ENCODE measurements at regions not wholly inside any gene's neighbourhood (a gene's known extent, or its start where the extent isn't known, plus 50 kb on each side); places are given as distances from the start of the nearest gene placed in this dataset.

DNA sequence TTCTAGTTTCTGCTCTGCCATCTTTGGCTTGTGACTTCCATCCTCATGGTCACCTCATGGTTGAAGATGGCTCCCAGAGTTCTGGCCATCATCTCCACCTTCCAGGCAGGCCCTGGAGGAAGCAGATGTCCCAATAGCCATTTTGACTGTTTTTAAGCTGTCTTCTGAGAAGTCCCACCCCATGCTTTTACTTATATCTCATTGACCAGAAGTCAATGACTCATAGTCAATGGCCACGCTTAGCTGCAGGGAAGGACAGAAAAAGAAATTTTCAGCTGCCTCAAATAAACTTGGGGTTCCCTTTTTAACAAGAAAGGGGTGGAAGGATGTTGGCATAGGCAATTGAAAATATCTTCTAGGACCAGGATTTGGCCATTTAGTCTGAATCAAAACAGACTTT, 168.1 kb downstream of the AACS start:
- TF ChIP-seq, protein P1, sequence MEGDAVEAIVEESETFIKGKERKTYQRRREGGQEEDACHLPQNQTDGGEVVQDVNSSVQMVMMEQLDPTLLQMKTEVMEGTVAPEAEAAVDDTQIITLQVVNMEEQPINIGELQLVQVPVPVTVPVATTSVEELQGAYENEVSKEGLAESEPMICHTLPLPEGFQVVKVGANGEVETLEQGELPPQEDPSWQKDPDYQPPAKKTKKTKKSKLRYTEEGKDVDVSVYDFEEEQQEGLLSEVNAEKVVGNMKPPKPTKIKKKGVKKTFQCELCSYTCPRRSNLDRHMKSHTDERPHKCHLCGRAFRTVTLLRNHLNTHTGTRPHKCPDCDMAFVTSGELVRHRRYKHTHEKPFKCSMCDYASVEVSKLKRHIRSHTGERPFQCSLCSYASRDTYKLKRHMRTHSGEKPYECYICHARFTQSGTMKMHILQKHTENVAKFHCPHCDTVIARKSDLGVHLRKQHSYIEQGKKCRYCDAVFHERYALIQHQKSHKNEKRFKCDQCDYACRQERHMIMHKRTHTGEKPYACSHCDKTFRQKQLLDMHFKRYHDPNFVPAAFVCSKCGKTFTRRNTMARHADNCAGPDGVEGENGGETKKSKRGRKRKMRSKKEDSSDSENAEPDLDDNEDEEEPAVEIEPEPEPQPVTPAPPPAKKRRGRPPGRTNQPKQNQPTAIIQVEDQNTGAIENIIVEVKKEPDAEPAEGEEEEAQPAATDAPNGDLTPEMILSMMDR (IDR thresholded peaks at IDR 0.05; ENCODE audit: low read depth, low read length), result no peak
- CTCF ChIA-PET, result no interaction called here
- DNase-seq (ENCODE audit: low read depth, low spot score), result no peak
- Histone ChIP-seq H3K27ac (ENCODE audit: low read depth, low read length) (no peak overlapping the region), H3K27me3 (ENCODE audit: control insufficient read depth, insufficient read depth, low read length) (no peaks in the 10 kb centered on the region), H3K4me3 (ENCODE audit: low read depth, low read length) (no peak overlapping the region), H3K9me3 (ENCODE audit: control insufficient read depth, insufficient read depth, low read length) (peaks cover 9% of the 10 kb centered on the region)
- POLR2A ChIA-PET, result no interaction called here

DNA sequence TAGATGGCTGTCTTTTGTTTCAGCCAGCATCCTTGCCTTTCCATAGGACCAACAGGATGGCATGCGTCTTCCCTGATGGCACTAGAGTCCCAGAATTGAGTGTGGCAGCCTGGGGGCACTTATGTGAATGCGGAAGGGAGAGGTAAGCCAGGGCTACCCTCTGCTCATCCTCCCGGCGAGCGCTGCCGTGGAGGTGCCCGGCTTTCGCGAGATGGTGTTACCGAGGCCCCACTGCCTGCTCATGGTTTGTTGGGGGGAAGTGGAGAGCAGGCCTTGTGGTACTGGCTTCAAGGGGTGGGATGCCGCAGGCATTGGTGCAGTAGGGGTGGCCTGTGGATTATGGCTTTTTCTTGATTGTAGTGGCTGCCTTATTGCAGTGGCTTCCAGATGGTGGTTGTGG, 174.3 kb downstream of the AACS start:
- H3K4me3 ChIP-seq (ENCODE audit: low read depth, low read length), result no peak overlapping the region
- no peak overlapping the region for H3K27ac ChIP-seq (ENCODE audit: low read depth, low read length)
- TF ChIP-seq, protein P1 (IDR thresholded peaks at IDR 0.05; ENCODE audit: low read depth, low read length), result no peak
- ChIA-PET POLR2A (no interaction called here), CTCF (no interaction called here)
- no peaks in the 10 kb centered on the region for H3K27me3 ChIP-seq (ENCODE audit: control insufficient read depth, insufficient read depth, low read length)
- DNase-seq (ENCODE audit: low read depth, low spot score), result no peak
- H3K9me3 ChIP-seq (ENCODE audit: control insufficient read depth, insufficient read depth, low read length), result peaks cover 14% of the 10 kb centered on the region

DNA sequence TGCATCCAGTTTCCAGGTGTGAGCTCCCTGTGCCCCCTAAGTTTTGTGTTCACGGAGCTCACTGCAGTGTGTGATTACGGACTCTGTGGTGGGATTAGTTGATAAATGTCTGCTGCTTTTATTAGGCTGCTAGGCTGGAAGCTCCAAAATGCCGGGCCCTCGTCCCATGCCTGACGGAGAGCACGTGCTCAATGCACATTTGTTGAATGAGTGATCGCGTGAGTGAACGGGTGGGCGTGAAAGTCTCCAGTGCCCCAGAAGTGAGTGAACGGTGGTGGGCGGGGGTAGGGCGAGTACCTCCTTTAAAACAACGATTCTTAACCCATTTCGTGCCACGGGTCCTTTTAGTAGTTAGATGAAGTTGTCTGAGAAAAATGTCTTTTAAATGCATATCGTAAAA, 175.5 kb downstream of the AACS start:
- ChIA-PET POLR2A (no interaction called here), CTCF (interaction anchor here (0.6 kb wide), 1 partner anchor 996 kb away, joined by 3 read pairs; no protein-coding TSS in a partner anchor)
- H3K4me3 ChIP-seq (ENCODE audit: low read depth, low read length), result no peak overlapping the region
- DNase-seq (ENCODE audit: low read depth, low spot score), result no peak
- TF ChIP-seq, protein P1 (IDR thresholded peaks at IDR 0.05; ENCODE audit: low read depth, low read length), result no peak
- peaks cover 14% of the 10 kb centered on the region for H3K9me3 ChIP-seq (ENCODE audit: control insufficient read depth, insufficient read depth, low read length)
- no peaks in the 10 kb centered on the region for H3K27me3 ChIP-seq (ENCODE audit: control insufficient read depth, insufficient read depth, low read length)
- H3K27ac ChIP-seq (ENCODE audit: low read depth, low read length), result no peak overlapping the region

DNA sequence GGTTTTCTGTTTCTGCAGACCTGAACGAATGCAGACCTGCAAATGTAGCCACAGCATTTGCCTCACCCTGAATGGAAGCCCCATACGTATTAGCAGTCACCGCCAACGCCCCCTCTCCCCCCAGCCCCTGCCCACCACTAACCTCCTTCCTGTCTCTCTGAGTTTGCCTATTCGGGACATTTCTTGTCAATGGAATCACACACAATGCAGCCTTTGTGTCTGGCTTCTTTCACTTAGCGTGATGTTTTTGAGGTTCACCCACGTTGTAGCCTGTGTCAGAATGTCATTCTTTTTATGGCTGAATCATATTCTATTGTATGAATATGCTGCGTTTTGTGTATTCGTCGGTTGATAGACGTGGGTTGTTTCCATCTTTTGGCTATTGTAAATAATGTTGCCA, 178.6 kb downstream of the AACS start:
- TF ChIP-seq, protein P1 (IDR thresholded peaks at IDR 0.05; ENCODE audit: low read depth, low read length), result no peak
- DNase-seq (ENCODE audit: low read depth, low spot score), result no peak
- H3K27ac ChIP-seq (ENCODE audit: low read depth, low read length), result no peak overlapping the region
- no peaks in the 10 kb centered on the region for H3K27me3 ChIP-seq (ENCODE audit: control insufficient read depth, insufficient read depth, low read length)
- ChIA-PET POLR2A (no interaction called here), CTCF (no interaction called here)
- H3K4me3 ChIP-seq (ENCODE audit: low read depth, low read length), result no peak overlapping the region
- H3K9me3 ChIP-seq (ENCODE audit: control insufficient read depth, insufficient read depth, low read length), result peaks cover 5% of the 10 kb centered on the region; the same call in 1 of the 2 replicates

DNA sequence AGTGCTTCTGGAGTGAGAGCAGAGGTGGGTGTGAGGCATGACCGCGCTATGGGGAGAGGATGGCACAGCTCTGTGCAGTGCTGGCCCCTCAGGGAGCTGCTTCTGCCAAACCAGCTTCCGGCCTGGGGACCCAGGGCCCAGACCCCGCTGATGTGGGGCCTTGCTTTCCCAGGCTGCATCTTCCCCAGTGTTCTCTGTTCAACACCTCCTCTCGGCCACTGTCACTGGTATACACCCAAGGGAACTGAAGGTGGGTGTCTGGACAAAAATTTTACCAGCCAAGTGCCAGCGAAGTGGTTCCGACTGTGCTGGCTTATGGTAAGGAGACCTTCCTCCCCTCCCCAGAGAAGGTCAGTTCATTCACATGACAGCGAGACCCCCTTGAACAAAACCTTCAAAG, 179.1 kb downstream of the AACS start:
- TF ChIP-seq, protein P1 (IDR thresholded peaks at IDR 0.05; ENCODE audit: low read depth, low read length), result no peak
- Histone ChIP-seq H3K9me3 (ENCODE audit: control insufficient read depth, insufficient read depth, low read length) (peaks cover 5% of the 10 kb centered on the region; the same call in 1 of the 2 replicates), H3K4me3 (ENCODE audit: low read depth, low read length) (no peak overlapping the region), H3K27me3 (ENCODE audit: control insufficient read depth, insufficient read depth, low read length) (no peaks in the 10 kb centered on the region), H3K27ac (ENCODE audit: low read depth, low read length) (no peak overlapping the region)
- no peak for DNase-seq (ENCODE audit: low read depth, low spot score)
- CTCF ChIA-PET, result no interaction called here
- POLR2A ChIA-PET, result no interaction called here
